SK-N-MC (cell line): ENCODE measurements at regions not wholly inside any gene's neighbourhood (a gene's known extent, or its start where the extent isn't known, plus 50 kb on each side); places are given as distances from the start of the nearest gene placed in this dataset.
"Not testable (repeated sequence)": the region's sequence is repeated elsewhere in the genome, so short reads cannot be mapped to it uniquely, and the experiment has no call there.

Experiments used
- DNase-seq: peaks from one replicate; pipeline ENCODE4 v3.0.0-alpha.2; 2011; ENCODE audit warnings: low read depth, low spot score
- H3K27ac ChIP-seq: fragments of 200-600 bp; sonication (generic); 2 replicates; pipeline ENCODE4 v1.5.1; 2016; ENCODE audit warnings: mixed run types
- H3K36me3 ChIP-seq: fragments of 200-600 bp; sonication (generic); 2 replicates; pipeline ENCODE4 v1.6.1; 2017; ENCODE audit warnings: antibody characterized with exemption, low read length, mixed read lengths; ENCODE audit not compliant: insufficient read depth
- H3K4me3 ChIP-seq: fragments of 200-600 bp; sonication (generic); 2 replicates; pipeline ENCODE4 v1.5.1; 2016
- H3K9ac ChIP-seq: fragments of 200-600 bp; sonication (generic); 2 replicates; pipeline ENCODE4 v1.8.0; 2017; ENCODE audit warnings: mixed run types, mixed read lengths; ENCODE audit not compliant: insufficient read length
- H3K9me3 ChIP-seq: fragments of 200-600 bp; sonication (generic); 2 replicates; pipeline ENCODE4 v1.6.1; 2017; ENCODE audit warnings: low read depth, mild to moderate bottlenecking, antibody characterized with exemption, low read length, moderate library complexity, mixed read lengths
- EZH2 ChIP-seq: fragments of 200-600 bp; sonication (generic); IDR thresholded peaks from one replicate; pipeline ENCODE4 v1.6.1; 2017; ENCODE audit warnings: antibody characterized with exemption
- FOXP2 ChIP-seq: optimal IDR thresholded peaks from 2 replicates; pipeline ENCODE3; 2011; ENCODE audit warnings: mild to moderate bottlenecking, moderate library complexity; ENCODE audit not compliant: insufficient read depth; ENCODE audit errors: extremely low read length, control extremely low read depth
- POLR2AphosphoS5 ChIP-seq: IDR thresholded peaks from 2 replicates; pipeline ENCODE4 v1.6.1; 2012; ENCODE audit warnings: mild to moderate bottlenecking, low read depth, low read length, borderline replicate concordance

- Histone ChIP-seq H3K9ac (no peak overlapping the region), H3K27ac (no peak overlapping the region), H3K4me3 (no peak overlapping the region), H3K36me3 (no peaks in the 10 kb centered on the region), H3K9me3 (no peaks in the 10 kb centered on the region)
- no peak for TF ChIP-seq EZH2
- no peak for TF ChIP-seq FOXP2
- TF ChIP-seq POLR2AphosphoS5, result no peak
- no peak for DNase-seq
These were observed 118.3 kb downstream of the EXOC5 start for GRCh38 chr14:57150449-57150848.

DNA sequence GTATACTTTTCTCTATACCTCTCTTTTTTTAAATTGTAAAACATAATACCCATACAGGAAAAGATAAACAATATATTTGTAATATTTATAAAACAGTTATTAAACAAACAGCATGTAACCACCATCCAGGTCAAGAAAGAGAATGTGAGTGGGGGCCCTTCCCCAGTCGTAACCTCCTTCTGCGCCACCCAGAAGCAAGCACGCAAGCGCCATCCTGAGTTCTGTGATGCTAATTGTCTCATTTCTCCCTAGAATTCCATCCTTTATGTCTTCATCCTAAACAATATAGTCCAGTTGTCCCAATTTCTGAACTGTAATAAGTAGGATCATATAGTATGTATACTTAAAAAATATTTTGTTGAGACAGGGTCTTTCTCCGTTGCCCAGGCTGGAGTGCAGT is 129.5 kb downstream of the EXOC5 start:
- H3K4me3 ChIP-seq, result no peak overlapping the region
- TF ChIP-seq FOXP2, result no peak
- no peak for TF ChIP-seq POLR2AphosphoS5
- no peak for TF ChIP-seq EZH2
- no peak overlapping the region for H3K27ac ChIP-seq
- H3K9me3 ChIP-seq, result no peaks in the 10 kb centered on the region
- no peaks in the 10 kb centered on the region for H3K36me3 ChIP-seq
- no peak for DNase-seq
- H3K9ac ChIP-seq, result no peak overlapping the region

DNA sequence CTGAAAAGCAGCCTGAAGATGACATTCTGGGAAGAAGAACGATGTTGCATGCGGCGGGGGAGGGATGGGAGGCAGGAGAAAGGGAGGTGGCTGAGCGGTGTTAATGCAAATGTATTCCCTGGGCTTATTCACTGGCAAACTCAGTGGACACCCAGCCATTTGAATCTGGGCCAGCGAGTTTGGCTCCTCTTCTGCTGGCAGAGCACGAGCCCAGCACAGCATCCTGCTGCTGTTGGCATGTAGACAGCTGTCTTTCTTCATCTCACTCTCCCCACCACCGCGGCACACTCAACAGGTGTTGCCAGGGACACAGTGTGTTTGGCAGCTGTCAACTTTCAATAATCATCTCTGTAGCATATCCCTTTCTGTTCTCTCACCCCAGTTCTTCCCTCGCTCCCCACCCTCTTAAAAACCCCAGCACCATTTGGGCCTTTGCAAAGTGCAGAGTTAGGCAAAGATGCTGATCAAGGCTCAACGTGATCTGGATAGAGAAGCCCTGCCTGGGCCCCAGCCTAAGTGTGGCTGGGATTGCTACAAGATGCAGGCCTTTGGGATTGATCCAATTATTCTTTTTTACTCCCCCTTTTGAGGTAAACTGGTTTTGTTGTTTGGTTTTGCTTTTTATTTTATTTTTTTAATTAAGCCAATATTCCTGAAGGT is 131.9 kb downstream of the EXOC5 start:
- no peak for DNase-seq
- Histone ChIP-seq H3K9me3 (no peaks in the 10 kb centered on the region), H3K9ac (no peak overlapping the region), H3K4me3 (no peak overlapping the region), H3K36me3 (no peaks in the 10 kb centered on the region), H3K27ac (no peak overlapping the region)
- TF ChIP-seq EZH2 (no peak), POLR2AphosphoS5 (no peak), FOXP2 (no peak)

DNA sequence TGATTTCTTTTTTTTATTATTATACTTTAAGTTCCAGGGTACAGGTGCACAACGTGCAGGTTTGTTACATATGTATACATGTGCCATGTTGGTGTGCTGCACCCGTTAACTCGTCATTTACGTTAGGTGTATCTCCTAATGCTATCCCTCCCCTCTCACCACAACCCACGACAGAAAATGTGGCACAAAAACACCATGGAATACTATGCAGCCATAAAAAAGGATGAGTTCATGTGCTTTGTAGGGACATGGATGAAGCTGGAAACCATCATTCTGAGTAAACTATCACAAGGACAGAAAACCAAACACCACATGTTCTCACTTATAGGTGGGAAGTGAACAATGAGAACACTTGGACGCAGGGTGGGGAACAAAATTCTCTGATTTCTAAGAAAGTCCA is 140.9 kb downstream of the EXOC5 start:
- H3K9me3 ChIP-seq, H3K36me3 ChIP-seq, H3K4me3 ChIP-seq, H3K9ac ChIP-seq, H3K27ac ChIP-seq, DNase-seq: not testable (repeated sequence)

- no peak for DNase-seq
These were observed 146.6 kb downstream of the EXOC5 start for GRCh38 chr14:57122129-57122528.

GRCh38 chr14:57112072-57112807 is 156.5 kb downstream of the EXOC5 start:
- H3K9me3 ChIP-seq, H3K36me3 ChIP-seq, H3K27ac ChIP-seq, H3K9ac ChIP-seq, DNase-seq, H3K4me3 ChIP-seq: not testable (repeated sequence)

More at GRCh38 chr14:57122129-57122528, 146.6 kb downstream of the EXOC5 start:
- Histone ChIP-seq H3K27ac (no peak overlapping the region), H3K9me3 (no peaks in the 10 kb centered on the region), H3K4me3 (no peak overlapping the region), H3K36me3 (no peaks in the 10 kb centered on the region), H3K9ac (no peak overlapping the region)
- TF ChIP-seq POLR2AphosphoS5 (no peak), EZH2 (no peak), FOXP2 (no peak)

- not testable (repeated sequence) for H3K27ac ChIP-seq, DNase-seq, H3K36me3 ChIP-seq, H3K4me3 ChIP-seq, H3K9me3 ChIP-seq, H3K9ac ChIP-seq
These were observed 158.3 kb downstream of the EXOC5 start for GRCh38 chr14:57110411-57110810.

GRCh38 chr14:57091030-57091608 is 177.6 kb downstream of the EXOC5 start:
- no peaks in the 10 kb centered on the region for H3K9me3 ChIP-seq
- no peak overlapping the region for H3K4me3 ChIP-seq
- H3K36me3 ChIP-seq, result no peaks in the 10 kb centered on the region
- no peak for DNase-seq
- H3K9ac ChIP-seq, result no peak overlapping the region
- no peak for TF ChIP-seq FOXP2
- no peak for TF ChIP-seq EZH2
- no peak for TF ChIP-seq POLR2AphosphoS5
- H3K27ac ChIP-seq, result no peak overlapping the region

DNA sequence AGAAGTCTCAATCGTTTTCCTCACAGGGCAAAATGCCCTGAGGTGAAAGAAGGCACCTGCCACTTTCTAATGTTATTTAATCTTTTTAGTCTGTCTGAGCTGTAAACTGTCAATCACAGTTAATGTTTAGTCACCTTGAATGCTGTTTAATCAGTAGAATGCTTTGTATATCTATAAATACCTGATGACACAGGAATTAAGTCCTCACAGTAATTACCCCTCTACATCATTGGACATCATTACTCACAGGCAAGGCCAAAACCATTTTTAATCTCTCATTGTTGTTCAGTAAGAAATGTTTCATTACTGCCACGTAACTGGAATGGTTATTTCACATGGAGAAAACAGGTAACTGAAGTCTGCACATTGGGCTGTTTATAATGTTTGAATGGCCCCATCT is 178.8 kb downstream of the EXOC5 start:
- H3K27ac ChIP-seq, result no peak overlapping the region
- H3K9me3 ChIP-seq, result no peaks in the 10 kb centered on the region
- H3K4me3 ChIP-seq, result no peak overlapping the region
- H3K36me3 ChIP-seq, result no peaks in the 10 kb centered on the region
- no peak for DNase-seq
- TF ChIP-seq FOXP2 (no peak), EZH2 (no peak), POLR2AphosphoS5 (no peak)
- H3K9ac ChIP-seq, result no peak overlapping the region
